Activated CD4-positive, alpha-beta memory T cell treated with anti-CD3 and anti-CD28 coated beads for 36 hours (primary cell): ENCODE measurements at regions not wholly inside any gene's neighbourhood (a gene's known extent, or its start where the extent isn't known, plus 50 kb on each side); places are given as distances from the start of the nearest gene placed in this dataset.
"Not testable (repeated sequence)": the region's sequence is repeated elsewhere in the genome, so short reads cannot be mapped to it uniquely, and the experiment has no call there.

Experiments
- CTCF ChIA-PET: fragments of 350-600 bp; sonication (Branson Sonifier 250); formaldehyde crosslinking; loops from one replicate; lab custom pipeline; 2021; ENCODE audit warnings: antibody characterized with exemption, inconsistent platforms; lab: Charles Lee
- POLR2A ChIA-PET: fragments of 350-600 bp; sonication (Branson Sonifier 250); formaldehyde crosslinking; loops from one replicate; lab custom pipeline; 2021; ENCODE audit warnings: antibody characterized with exemption; lab: Charles Lee
- DNase-seq: peaks from one replicate; pipeline ENCODE4 v3.0.0-alpha.2; 2020
- H3K27ac Mint-ChIP-seq: one replicate; pipeline ENCODE4 v1.8.0; 2021; ENCODE audit warnings: mixed read lengths
- H3K27me3 Mint-ChIP-seq: one replicate; pipeline ENCODE4 v1.8.0; 2021; ENCODE audit warnings: mixed read lengths
- H3K36me3 Mint-ChIP-seq: one replicate; pipeline ENCODE4 v1.8.0; 2021; ENCODE audit warnings: mixed read lengths
- H3K4me1 Mint-ChIP-seq: one replicate; pipeline ENCODE4 v1.8.0; 2021; ENCODE audit warnings: low read depth, mixed read lengths
- H3K4me3 Mint-ChIP-seq: one replicate; pipeline ENCODE4 v1.8.0; 2021; ENCODE audit warnings: mild to moderate bottlenecking, mixed read lengths
- H3K9me3 Mint-ChIP-seq: one replicate; pipeline ENCODE4 v1.8.0; 2021; ENCODE audit warnings: mixed read lengths
- intact Hi-C: fragments of 100-400 bp; cut with micrococcal nuclease; formaldehyde crosslinking; loops from one replicate; pipeline ENCODE4 v1.15.1; 2023

GRCh38 chr2:16774091-16774490 lies 108.5 kb upstream of the CYRIA start:
- ChIA-PET CTCF (no interaction called here), POLR2A (no interaction called here)
- H3K4me1 Mint-ChIP-seq: no peaks in the 10 kb centered on the region
- H3K27me3 Mint-ChIP-seq: peaks cover 11% of the 10 kb centered on the region
- intact Hi-C loops: no loop called here
- H3K9me3 Mint-ChIP-seq: no peaks in the 10 kb centered on the region
- no peaks in the 10 kb centered on the region for H3K36me3 Mint-ChIP-seq
- no peak for DNase-seq
- no peak overlapping the region for H3K27ac Mint-ChIP-seq
- H3K4me3 Mint-ChIP-seq: no peak overlapping the region

- H3K4me3 Mint-ChIP-seq: no peak overlapping the region
- no peaks in the 10 kb centered on the region for H3K4me1 Mint-ChIP-seq
- no peaks in the 10 kb centered on the region for H3K9me3 Mint-ChIP-seq
- peaks cover 13% of the 10 kb centered on the region for H3K27me3 Mint-ChIP-seq
- DNase-seq: peak; percentile 16
- CTCF ChIA-PET: interaction anchor here (0.7 kb wide), 1 partner anchor 69 kb away, joined by 3 read pairs; no protein-coding TSS in a partner anchor
- H3K36me3 Mint-ChIP-seq: no peaks in the 10 kb centered on the region
- POLR2A ChIA-PET: no interaction called here
- no peak overlapping the region for H3K27ac Mint-ChIP-seq
- intact Hi-C loops: loop anchor here (2.0 kb wide), 1 partner anchor 536 kb away; no protein-coding TSS in a partner anchor
Observed at GRCh38 chr2:16773080-16773713, 107.6 kb upstream of the CYRIA start.

DNA sequence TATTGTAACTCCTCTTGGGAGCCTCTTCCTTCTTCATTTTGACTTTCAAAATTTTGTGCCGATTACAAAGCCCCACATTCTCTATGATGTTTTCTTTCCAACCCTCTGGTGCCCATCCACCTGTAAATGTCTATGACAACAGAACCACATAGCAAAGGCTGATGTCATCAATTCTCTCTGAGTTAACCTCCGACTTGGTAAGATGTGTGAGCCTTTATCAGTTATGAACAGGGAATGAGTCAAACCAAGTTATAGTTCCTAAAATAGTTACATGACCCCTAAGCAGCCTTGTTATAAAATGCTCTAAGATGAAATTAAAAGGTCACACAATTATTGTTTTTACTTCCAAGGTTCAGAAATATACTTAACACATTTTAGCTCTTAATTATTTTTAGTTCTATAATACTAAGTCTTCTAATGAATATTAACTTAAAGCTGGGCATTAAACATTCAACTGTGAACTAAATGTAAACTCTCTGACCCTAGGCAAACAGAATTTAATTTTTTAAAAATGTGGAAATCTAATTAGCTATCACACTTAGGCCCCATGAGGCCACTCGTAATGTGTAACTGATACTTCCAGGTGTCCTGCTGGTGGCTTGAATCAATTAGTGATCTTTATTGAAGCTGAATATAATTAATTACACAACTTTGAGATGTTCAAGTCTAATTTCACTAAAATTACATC lies 102.3 kb upstream of the CYRIA start:
- intact Hi-C loops: no loop called here
- no peak overlapping the region for H3K4me3 Mint-ChIP-seq
- POLR2A ChIA-PET: no interaction called here
- H3K4me1 Mint-ChIP-seq: peaks cover 3% of the 10 kb centered on the region
- peaks cover 13% of the 10 kb centered on the region for H3K27me3 Mint-ChIP-seq
- CTCF ChIA-PET: interaction anchor here (1.8 kb wide), 1 partner anchor 11 kb away, joined by 4 read pairs; no protein-coding TSS in a partner anchor
- H3K36me3 Mint-ChIP-seq: no peaks in the 10 kb centered on the region
- no peaks in the 10 kb centered on the region for H3K9me3 Mint-ChIP-seq
- DNase-seq: no peak
- H3K27ac Mint-ChIP-seq: no peak overlapping the region

DNA sequence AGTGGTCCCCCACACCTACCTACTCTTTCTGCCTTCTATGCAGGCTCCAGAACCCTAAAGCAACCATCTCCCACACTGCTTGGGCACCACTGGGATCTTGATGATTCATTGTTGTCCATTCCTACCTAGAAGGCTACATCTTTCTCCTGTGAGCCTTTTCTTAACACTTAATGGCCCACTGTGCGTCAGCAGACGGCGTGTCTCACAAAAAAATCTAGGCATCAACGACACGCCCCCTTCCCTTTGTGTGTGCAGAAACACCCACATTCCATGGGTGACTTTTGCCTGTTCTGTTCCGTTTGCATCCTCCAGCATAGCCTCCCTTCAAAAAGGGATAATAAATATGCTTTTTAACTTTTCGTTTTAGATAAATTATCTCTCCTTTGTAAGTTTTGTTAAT lies 99.7 kb upstream of the CYRIA start:
- Mint-ChIP-seq H3K4me1 (peaks cover 3% of the 10 kb centered on the region), H3K9me3 (no peaks in the 10 kb centered on the region), H3K27ac (no peak overlapping the region), H3K27me3 (peaks cover 13% of the 10 kb centered on the region), H3K36me3 (no peaks in the 10 kb centered on the region), H3K4me3 (no peak overlapping the region)
- POLR2A ChIA-PET: no interaction called here
- intact Hi-C loops: no loop called here
- DNase-seq: no peak
- CTCF ChIA-PET: no interaction called here

- H3K36me3 Mint-ChIP-seq: no peaks in the 10 kb centered on the region
- ChIA-PET POLR2A (no interaction called here), CTCF (no interaction called here)
- peaks cover 6% of the 10 kb centered on the region for H3K27me3 Mint-ChIP-seq
- no peak for DNase-seq
- no peaks in the 10 kb centered on the region for H3K9me3 Mint-ChIP-seq
- no peak overlapping the region for H3K27ac Mint-ChIP-seq
- intact Hi-C loops: no loop called here
- peaks cover 3% of the 10 kb centered on the region for H3K4me1 Mint-ChIP-seq
- H3K4me3 Mint-ChIP-seq: no peak overlapping the region
Observed at GRCh38 chr2:16764487-16764886, 98.9 kb upstream of the CYRIA start.

DNA sequence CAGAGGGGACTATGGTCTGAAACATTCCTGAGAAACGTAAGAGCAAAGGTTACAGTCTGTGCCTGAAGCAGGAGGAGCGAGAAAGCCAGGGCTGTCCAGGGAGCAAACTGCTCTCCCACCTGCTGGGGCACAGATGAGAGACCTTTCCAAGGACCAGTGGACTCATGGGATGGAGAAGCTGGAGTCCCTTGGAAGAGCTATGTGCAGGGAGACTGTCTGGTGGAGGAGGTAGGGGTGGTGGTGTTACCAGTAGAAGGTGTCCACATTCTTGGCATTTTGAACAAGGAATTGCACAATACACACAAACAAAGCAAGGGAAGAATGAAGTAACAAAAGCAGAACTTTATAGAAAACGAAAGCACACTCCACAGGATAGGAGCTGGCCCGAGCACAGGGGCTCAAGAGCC lies 97.9 kb upstream of the CYRIA start:
- Mint-ChIP-seq H3K4me1 (peaks cover 3% of the 10 kb centered on the region), H3K4me3 (no peak overlapping the region), H3K36me3 (no peaks in the 10 kb centered on the region), H3K27me3 (peaks cover 2% of the 10 kb centered on the region), H3K9me3 (no peaks in the 10 kb centered on the region), H3K27ac (no peak overlapping the region)
- DNase-seq: no peak
- CTCF ChIA-PET: no interaction called here
- POLR2A ChIA-PET: no interaction called here
- intact Hi-C loops: no loop called here

DNA sequence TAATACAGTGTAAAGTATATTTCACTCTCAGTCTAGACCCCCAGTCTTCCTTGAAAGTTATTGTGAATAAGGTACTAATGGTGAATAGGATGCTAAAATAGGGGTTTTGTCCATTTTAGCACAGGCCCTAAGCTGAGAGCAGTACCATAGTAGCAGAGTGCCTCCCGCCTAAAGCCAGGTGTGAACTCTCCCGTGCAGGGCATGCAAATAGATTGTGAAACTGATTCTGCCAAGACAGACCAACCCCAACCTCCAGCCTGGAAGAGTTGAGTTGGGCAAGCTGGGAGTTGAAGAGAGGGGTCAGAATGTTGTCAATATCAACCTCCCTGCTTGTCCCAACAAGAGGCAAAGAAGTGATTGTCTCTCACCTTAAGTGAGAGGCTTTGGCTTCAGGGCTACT lies 97.4 kb upstream of the CYRIA start:
- intact Hi-C loops: no loop called here
- H3K4me1 Mint-ChIP-seq: peaks cover 3% of the 10 kb centered on the region
- DNase-seq: no peak
- no peaks in the 10 kb centered on the region for H3K9me3 Mint-ChIP-seq
- ChIA-PET CTCF (no interaction called here), POLR2A (no interaction called here)
- no peak overlapping the region for H3K4me3 Mint-ChIP-seq
- no peaks in the 10 kb centered on the region for H3K36me3 Mint-ChIP-seq
- no peak overlapping the region for H3K27ac Mint-ChIP-seq
- peaks cover 2% of the 10 kb centered on the region for H3K27me3 Mint-ChIP-seq

- Mint-ChIP-seq H3K4me1 (peaks cover 3% of the 10 kb centered on the region), H3K36me3 (no peaks in the 10 kb centered on the region), H3K4me3 (no peak overlapping the region), H3K27me3 (no peaks in the 10 kb centered on the region), H3K27ac (no peak overlapping the region), H3K9me3 (no peaks in the 10 kb centered on the region)
- CTCF ChIA-PET: interaction anchor here (0.7 to 1.4 kb wide), 2 partner anchors 147 to 151 kb away, joined by 3 read pairs; no protein-coding TSS in a partner anchor
- intact Hi-C loops: no loop called here
- no peak for DNase-seq
- POLR2A ChIA-PET: no interaction called here
Observed at GRCh38 chr2:16760426-16760825, 94.8 kb upstream of the CYRIA start.

- intact Hi-C loops: loop anchor here (1.0 to 10.0 kb wide), 4 partner anchors 144 to 1120 kb away; no protein-coding TSS in a partner anchor
- ChIA-PET CTCF (interaction anchor here (0.6 to 4.2 kb wide), 15 partner anchors 10 to 1124 kb away, joined by 3 to 48 read pairs (median 3); no protein-coding TSS in a partner anchor), POLR2A (no interaction called here)
- no peaks in the 10 kb centered on the region for H3K27me3 Mint-ChIP-seq
- no peak overlapping the region for H3K27ac Mint-ChIP-seq
- peak; percentile 75 for DNase-seq
- H3K9me3 Mint-ChIP-seq: no peaks in the 10 kb centered on the region
- no peaks in the 10 kb centered on the region for H3K36me3 Mint-ChIP-seq
- H3K4me1 Mint-ChIP-seq: no peaks in the 10 kb centered on the region
- H3K4me3 Mint-ChIP-seq: no peak overlapping the region
Observed at GRCh38 chr2:16756831-16757644, 91.4 kb upstream of the CYRIA start.

DNA sequence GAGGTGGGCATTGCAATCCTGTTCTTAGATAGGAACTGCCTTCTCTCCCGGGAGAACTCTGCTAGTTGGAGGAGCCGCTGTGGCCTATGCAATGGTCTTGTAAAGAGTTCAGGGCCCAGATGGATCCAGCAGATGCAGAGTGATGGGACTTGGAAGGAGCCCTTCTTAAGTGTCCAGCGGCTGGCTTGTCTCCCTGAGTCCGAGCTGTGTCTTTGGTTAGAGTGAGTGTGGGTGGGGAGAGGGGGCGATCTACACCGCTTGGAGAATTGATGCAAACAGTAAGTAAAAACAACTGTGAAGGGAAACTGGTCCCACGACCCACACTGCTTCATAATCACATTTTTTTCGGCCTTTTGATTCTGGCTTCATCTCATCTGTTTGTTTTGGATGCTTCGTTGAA lies 89.8 kb upstream of the CYRIA start:
- Mint-ChIP-seq H3K4me1 (no peaks in the 10 kb centered on the region), H3K9me3 (no peaks in the 10 kb centered on the region), H3K27ac (no peak overlapping the region), H3K36me3 (no peaks in the 10 kb centered on the region), H3K27me3 (no peaks in the 10 kb centered on the region), H3K4me3 (no peak overlapping the region)
- POLR2A ChIA-PET: no interaction called here
- CTCF ChIA-PET: interaction anchor here (0.9 to 4.2 kb wide), 3 partner anchors 133 to 147 kb away, joined by 3 to 48 read pairs (median 16); no protein-coding TSS in a partner anchor
- no peak for DNase-seq
- intact Hi-C loops: loop anchor here (5.0 to 10.0 kb wide), 2 partner anchors 231 to 1118 kb away; no protein-coding TSS in a partner anchor

DNA sequence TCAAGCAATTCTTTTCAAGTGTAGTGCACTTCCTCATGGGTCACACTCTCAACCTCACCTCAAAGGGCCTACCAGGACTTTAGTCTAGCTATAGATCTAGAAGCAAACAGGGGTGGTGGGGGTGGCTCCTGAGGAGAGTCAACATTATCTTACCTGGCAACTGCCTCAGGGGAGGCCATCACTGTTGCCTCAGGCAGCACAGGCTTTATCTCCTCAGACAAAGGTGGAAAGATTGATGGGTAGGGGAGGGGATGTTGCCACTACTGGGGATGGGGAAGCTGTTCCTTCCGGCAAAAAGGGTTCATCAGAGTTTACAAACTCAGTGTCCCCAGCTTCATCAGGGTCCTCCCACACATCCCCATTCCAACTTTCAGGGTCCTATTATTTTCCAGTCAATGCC lies 87.4 kb upstream of the CYRIA start:
- H3K4me3 Mint-ChIP-seq, H3K4me1 Mint-ChIP-seq, H3K27me3 Mint-ChIP-seq, CTCF ChIA-PET, H3K36me3 Mint-ChIP-seq, POLR2A ChIA-PET, H3K27ac Mint-ChIP-seq, DNase-seq, H3K9me3 Mint-ChIP-seq: not testable (repeated sequence)
- intact Hi-C loops: loop anchor here (10.0 kb wide), 1 partner anchor 228 kb away; no protein-coding TSS in a partner anchor

DNA sequence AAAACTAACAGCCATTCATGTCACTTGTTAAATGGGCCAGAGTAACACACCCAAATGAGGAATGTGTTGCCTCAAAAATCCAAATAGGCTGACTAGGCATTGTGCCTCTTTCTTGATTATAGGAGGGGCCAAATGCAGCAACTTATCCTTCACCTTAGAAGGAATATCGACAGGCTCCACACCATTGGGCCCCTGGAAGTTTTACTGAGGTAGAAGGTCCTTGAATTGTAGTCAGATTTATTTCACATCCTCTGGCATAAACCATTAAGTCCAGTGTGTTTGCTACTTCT lies 85.2 kb upstream of the CYRIA start:
- H3K36me3 Mint-ChIP-seq, H3K4me3 Mint-ChIP-seq, CTCF ChIA-PET, H3K27ac Mint-ChIP-seq, H3K9me3 Mint-ChIP-seq, POLR2A ChIA-PET, DNase-seq, H3K27me3 Mint-ChIP-seq: not testable (repeated sequence)
- intact Hi-C loops: loop anchor here (10.0 kb wide), 1 partner anchor 226 kb away; no protein-coding TSS in a partner anchor
- peaks cover 14% of the 10 kb centered on the region for H3K4me1 Mint-ChIP-seq
